NCI-H774 (cell line): ENCODE measurements at regions not wholly inside any gene's neighbourhood (a gene's known extent, or its start where the extent isn't known, plus 50 kb on each side); places are given as distances from the start of the nearest gene placed in this dataset.

Experiments
- DNase-seq: peaks from one replicate; lab custom pipeline; 2025; lab: John Stamatoyannopoulos, UW

DNA sequence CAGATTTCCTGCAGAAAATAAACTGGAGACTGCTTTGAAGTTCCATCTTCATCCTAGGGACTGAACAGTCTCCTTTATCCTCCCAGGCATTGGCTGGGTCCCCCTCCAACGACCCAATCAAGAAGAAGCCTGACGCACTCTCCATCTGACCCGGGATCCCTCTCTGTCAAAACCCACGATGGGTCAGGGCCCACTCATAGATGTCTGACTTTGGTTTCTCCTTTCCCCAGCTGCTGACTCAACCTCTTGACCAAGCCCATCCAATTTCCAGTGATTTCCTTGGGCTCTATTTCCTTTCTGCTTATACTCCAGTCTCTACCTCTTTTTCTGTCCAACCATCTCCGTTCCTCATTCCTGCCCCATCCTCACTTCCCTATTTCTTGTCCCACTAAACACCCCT, 189.7 kb downstream of the MIAT start:
- no peak for DNase-seq

- DNase-seq: no peak
These were observed 190.4 kb downstream of the MIAT start for GRCh38 chr22:26847816-26848215.

- DNase-seq: no peak
These were observed 191.0 kb downstream of the MIAT start for GRCh38 chr22:26848244-26848920.

GRCh38 chr22:26849575-26849974, 192.2 kb downstream of the MIAT start:
- DNase-seq: no peak

GRCh38 chr22:26851125-26851524, 193.7 kb downstream of the MIAT start:
- no peak for DNase-seq

DNA sequence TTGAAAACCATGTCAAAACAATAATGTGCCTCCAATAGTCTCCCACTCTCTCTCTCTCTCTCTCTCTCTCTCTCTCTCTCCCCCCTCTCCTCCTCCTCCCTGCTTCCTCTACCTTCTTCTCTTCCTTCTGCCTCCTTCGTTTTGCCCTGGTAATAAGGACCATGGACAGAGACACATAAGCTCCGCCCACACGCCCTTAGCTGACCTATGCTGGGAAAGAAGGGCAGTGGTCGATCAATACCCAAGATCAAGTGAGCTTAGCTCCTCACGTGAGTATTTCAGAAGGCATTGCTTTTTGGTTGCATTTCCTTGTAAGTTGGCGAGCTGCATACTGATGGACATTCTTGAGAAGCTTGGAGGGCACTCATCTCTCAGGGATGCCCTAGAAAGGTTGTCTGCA, 194.8 kb downstream of the MIAT start:
- no peak for DNase-seq

GRCh38 chr22:26853071-26853470, 195.7 kb downstream of the MIAT start:
- DNase-seq: no peak

GRCh38 chr22:26853495-26853894, 196.1 kb downstream of the MIAT start:
- no peak for DNase-seq

DNA sequence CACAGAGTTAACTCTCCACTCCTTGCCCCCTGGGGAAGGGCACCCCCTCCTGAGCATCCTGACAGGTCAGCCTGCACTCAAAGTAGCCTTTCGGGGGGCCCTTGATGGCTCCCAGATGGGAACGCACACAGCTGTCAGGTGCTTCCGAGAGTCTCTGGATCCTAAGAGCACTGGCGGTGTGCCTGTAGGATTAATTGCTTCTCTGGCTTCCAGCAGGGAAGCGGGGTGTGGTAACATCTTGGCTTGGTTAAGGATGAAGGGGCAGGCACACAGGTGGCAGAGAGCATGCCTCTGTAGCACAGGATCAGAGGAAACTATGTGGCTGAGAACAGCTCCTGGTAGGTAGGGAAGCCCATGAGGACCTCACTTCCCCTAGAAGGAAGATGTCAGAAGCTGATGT, 199.8 kb downstream of the MIAT start:
- DNase-seq: no peak

DNA sequence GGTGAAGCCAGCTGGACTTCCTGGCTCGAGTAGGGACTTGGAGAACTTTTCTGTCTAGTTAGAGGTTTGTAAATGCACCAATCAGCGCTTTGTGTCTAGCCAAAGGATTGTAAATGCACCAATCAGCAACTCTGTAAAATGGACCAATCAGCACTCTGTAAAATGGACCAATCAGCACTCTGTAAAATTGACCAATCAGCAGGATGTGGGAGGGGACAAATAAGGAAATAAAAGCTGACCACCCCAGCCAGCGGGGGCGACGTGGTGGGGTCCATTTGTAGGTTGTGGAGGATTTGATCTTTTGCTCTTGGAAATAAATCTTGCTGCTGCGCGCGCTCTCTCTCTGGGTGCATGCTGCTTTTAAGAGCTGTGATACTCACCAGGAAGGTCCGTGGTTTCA, 202.9 kb downstream of the MIAT start:
- no peak for DNase-seq

GRCh38 chr22:26865021-26865420, 207.6 kb downstream of the MIAT start:
- DNase-seq: no peak

DNA sequence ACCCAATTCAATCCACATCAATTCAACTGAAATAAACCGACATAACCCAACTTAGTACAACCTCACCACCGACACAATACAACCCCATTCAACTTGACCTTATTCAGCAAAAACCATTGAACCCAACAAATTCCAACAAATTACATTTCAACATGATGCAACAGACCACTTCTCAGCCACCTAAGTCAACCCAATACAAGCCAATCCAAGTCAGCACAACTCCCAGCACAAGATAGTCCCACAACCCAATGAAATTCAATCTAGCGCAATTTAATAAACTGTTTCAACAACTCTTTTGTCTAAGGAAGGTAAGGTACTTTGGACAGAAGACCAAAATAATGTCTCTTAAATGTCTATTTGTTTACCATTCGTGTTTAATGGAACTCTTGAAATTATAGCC, 226.0 kb downstream of the MIAT start:
- DNase-seq: no peak

GRCh38 chr22:26884921-26885320, 227.5 kb downstream of the MIAT start:
- DNase-seq: no peak

GRCh38 chr22:26885441-26886261, 228.3 kb downstream of the MIAT start:
- DNase-seq: no peak

- DNase-seq: no peak
These were observed 230.1 kb downstream of the MIAT start for GRCh38 chr22:26887456-26887855.

- no peak for DNase-seq
These were observed 230.5 kb downstream of the MIAT start for GRCh38 chr22:26887916-26888315.

DNA sequence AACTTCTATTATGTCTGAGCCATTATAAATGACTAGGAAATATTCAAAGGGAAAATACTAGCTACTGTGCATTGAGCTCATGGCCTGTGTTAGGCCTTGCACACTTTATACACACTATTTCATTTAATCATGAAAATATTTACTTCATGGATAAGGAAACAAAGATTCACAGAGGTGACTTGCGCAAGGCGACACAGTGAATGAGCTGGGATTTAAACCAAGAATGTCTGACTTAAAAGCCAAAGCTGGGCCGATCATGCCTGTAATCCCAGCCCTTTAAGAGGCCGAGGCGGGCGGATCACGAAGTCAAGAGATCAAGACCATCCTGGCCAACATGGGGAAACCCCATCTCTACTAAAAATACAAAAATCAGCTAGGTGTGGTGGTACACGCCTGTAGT, 231.5 kb downstream of the MIAT start:
- DNase-seq: no peak

GRCh38 chr22:26889802-26890201, 232.4 kb downstream of the MIAT start:
- DNase-seq: no peak

DNA sequence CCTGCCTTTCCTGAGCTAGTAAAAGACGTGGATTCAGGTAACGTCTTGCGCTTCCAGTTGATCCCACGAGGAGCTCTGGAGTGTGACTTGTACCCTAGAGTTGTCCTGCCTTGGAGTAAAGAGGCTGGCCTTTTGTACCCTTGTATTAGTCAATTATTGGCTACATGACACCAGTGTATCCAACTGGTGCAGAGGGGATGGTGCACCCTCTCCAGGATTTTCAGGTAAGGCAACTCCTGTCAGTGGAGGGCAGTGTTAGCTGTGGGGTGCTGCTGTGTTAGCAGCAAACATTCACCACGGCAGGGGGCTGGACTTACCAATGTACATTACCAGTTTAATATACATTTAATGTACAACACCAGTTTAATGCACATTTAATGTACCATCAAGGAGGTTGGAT, 233.5 kb downstream of the MIAT start:
- no peak for DNase-seq

GRCh38 chr22:26891429-26891828, 234.0 kb downstream of the MIAT start:
- no peak for DNase-seq

- peak; percentile 65 for DNase-seq
These were observed 235.0 kb downstream of the MIAT start for GRCh38 chr22:26892166-26893041.
